Ectodermal cell (in vitro differentiated cells): ENCODE measurements at regions not wholly inside any gene's neighbourhood (a gene's known extent, or its start where the extent isn't known, plus 50 kb on each side); places are given as distances from the start of the nearest gene placed in this dataset.

ENCODE experiments used
- H3K27ac ChIP-seq: 2 replicates; pipeline ENCODE4 v1.7.0; 2013; ENCODE audit warnings: mild to moderate bottlenecking, low read depth, low read length; ENCODE audit not compliant: insufficient read depth, poor library complexity, severe bottlenecking
- H3K27me3 ChIP-seq: 2 replicates; pipeline ENCODE4 v1.7.0; 2013; ENCODE audit warnings: mild to moderate bottlenecking, low read length; ENCODE audit not compliant: insufficient read depth, control insufficient read depth, poor library complexity, severe bottlenecking
- H3K36me3 ChIP-seq: one replicate; pipeline ENCODE4 v1.7.0; 2013; ENCODE audit warnings: low read length; ENCODE audit not compliant: control insufficient read depth, insufficient read depth
- H3K4me1 ChIP-seq: one replicate; pipeline ENCODE4 v1.7.0; 2013; ENCODE audit warnings: low read length; ENCODE audit not compliant: control insufficient read depth, insufficient read depth
- H3K4me3 ChIP-seq: 2 replicates; pipeline ENCODE4 v1.7.0; 2013; ENCODE audit warnings: low read depth, low read length, control low read depth; ENCODE audit not compliant: insufficient read depth
- H3K9me3 ChIP-seq: 2 replicates; pipeline ENCODE4 v1.7.0; 2013; ENCODE audit warnings: mild to moderate bottlenecking, low read length, moderate library complexity; ENCODE audit not compliant: control insufficient read depth
- WGBS, 2 experiments: methylation state at CpG; one replicate each; pipeline ENCODE4 v1.1.7; 2013; ENCODE audit warnings: missing lambda C conversion rate in 2 of 2; 5-methylcytosine and 5-hydroxymethylcytosine counted together

GRCh38 chr6:169019727-169020491, 233.7 kb downstream of the THBS2 start:
- no peaks in the 10 kb centered on the region for H3K4me1 ChIP-seq

GRCh38 chr6:169019111-169019510, 234.5 kb downstream of the THBS2 start:
- no peaks in the 10 kb centered on the region for H3K9me3 ChIP-seq
- WGBS, 2 experiments: 84 to 91% methylated on average over 3 of the region's 3 CpGs
- no peaks in the 10 kb centered on the region for H3K4me1 ChIP-seq
- H3K36me3 ChIP-seq: no peaks in the 10 kb centered on the region
- no peak overlapping the region for H3K27ac ChIP-seq
- H3K4me3 ChIP-seq: no peak overlapping the region
- no peaks in the 10 kb centered on the region for H3K27me3 ChIP-seq

More at GRCh38 chr6:169019727-169020491, 233.7 kb downstream of the THBS2 start:
- no peaks in the 10 kb centered on the region for H3K27me3 ChIP-seq
- 87 to 89% methylated on average over 9 of the region's 9 CpGs for WGBS, 2 experiments
- H3K4me3 ChIP-seq: no peak overlapping the region
- no peaks in the 10 kb centered on the region for H3K36me3 ChIP-seq
- H3K9me3 ChIP-seq: no peaks in the 10 kb centered on the region
- no peak overlapping the region for H3K27ac ChIP-seq

GRCh38 chr6:169016758-169017157, 236.9 kb downstream of the THBS2 start:
- Histone ChIP-seq H3K27ac (no peak overlapping the region), H3K36me3 (no peaks in the 10 kb centered on the region), H3K4me1 (no peaks in the 10 kb centered on the region), H3K27me3 (no peaks in the 10 kb centered on the region), H3K9me3 (no peaks in the 10 kb centered on the region), H3K4me3 (no peak overlapping the region)

- Histone ChIP-seq H3K4me1 (no peaks in the 10 kb centered on the region), H3K9me3 (no peaks in the 10 kb centered on the region), H3K36me3 (no peaks in the 10 kb centered on the region), H3K27ac (no peak overlapping the region), H3K4me3 (no peak overlapping the region), H3K27me3 (no peaks in the 10 kb centered on the region)
- WGBS, 2 experiments: 88 to 91% methylated on average over 4 to 5 of the region's 5 CpGs
Measured at GRCh38 chr6:169014211-169015197, 239.1 kb downstream of the THBS2 start.

GRCh38 chr6:169009628-169010027, 244.0 kb downstream of the THBS2 start:
- H3K27me3 ChIP-seq: no peaks in the 10 kb centered on the region
- no peaks in the 10 kb centered on the region for H3K4me1 ChIP-seq
- no peaks in the 10 kb centered on the region for H3K36me3 ChIP-seq
- no peaks in the 10 kb centered on the region for H3K9me3 ChIP-seq
- H3K27ac ChIP-seq: no peak overlapping the region
- H3K4me3 ChIP-seq: no peak overlapping the region
- WGBS, 2 experiments: 90 to 96% methylated on average over 2 to 3 of the region's 3 CpGs

- Histone ChIP-seq H3K4me3 (no peak overlapping the region), H3K27me3 (no peaks in the 10 kb centered on the region), H3K9me3 (no peaks in the 10 kb centered on the region), H3K27ac (no peak overlapping the region), H3K36me3 (no peaks in the 10 kb centered on the region), H3K4me1 (no peaks in the 10 kb centered on the region)
- WGBS, 2 experiments: 66 to 71% methylated on average over 4 of the region's 4 CpGs
Measured at GRCh38 chr6:169008641-169009257, 244.9 kb downstream of the THBS2 start.

- no peaks in the 10 kb centered on the region for H3K9me3 ChIP-seq
- no peak overlapping the region for H3K27ac ChIP-seq
- WGBS, 2 experiments: 90 to 91% methylated on average over 8 of the region's 8 CpGs
- H3K27me3 ChIP-seq: no peaks in the 10 kb centered on the region
- H3K4me1 ChIP-seq: no peaks in the 10 kb centered on the region
- no peaks in the 10 kb centered on the region for H3K36me3 ChIP-seq
- no peak overlapping the region for H3K4me3 ChIP-seq
Measured at GRCh38 chr6:169005166-169005565, 248.5 kb downstream of the THBS2 start.

GRCh38 chr6:169000022-169000421, 253.6 kb downstream of the THBS2 start:
- no peaks in the 10 kb centered on the region for H3K27me3 ChIP-seq
- no peaks in the 10 kb centered on the region for H3K9me3 ChIP-seq
- no peaks in the 10 kb centered on the region for H3K36me3 ChIP-seq
- no peak overlapping the region for H3K4me3 ChIP-seq
- WGBS, 2 experiments: 93 to 94% methylated on average over 15 of the region's 15 CpGs
- H3K27ac ChIP-seq: no peak overlapping the region
- H3K4me1 ChIP-seq: no peaks in the 10 kb centered on the region

- Histone ChIP-seq H3K27ac (no peak overlapping the region), H3K4me1 (no peaks in the 10 kb centered on the region), H3K27me3 (no peaks in the 10 kb centered on the region), H3K4me3 (no peak overlapping the region), H3K36me3 (no peaks in the 10 kb centered on the region), H3K9me3 (no peaks in the 10 kb centered on the region)
- WGBS, 2 experiments: 95 to 96% methylated on average over 13 of the region's 13 CpGs
Measured at GRCh38 chr6:168999392-168999791, 254.3 kb downstream of the THBS2 start.

- WGBS, 2 experiments: 91 to 93% methylated on average over 9 of the region's 9 CpGs
- Histone ChIP-seq H3K36me3 (no peaks in the 10 kb centered on the region), H3K27me3 (no peaks in the 10 kb centered on the region), H3K4me3 (no peak overlapping the region), H3K4me1 (no peaks in the 10 kb centered on the region), H3K9me3 (no peaks in the 10 kb centered on the region), H3K27ac (no peak overlapping the region)
Measured at GRCh38 chr6:168996356-168996625, 257.4 kb downstream of the THBS2 start.
